NOMO-1 treated with DMSO at 0.1 percent for 48 hours (cell line): ENCODE measurements at regions not wholly inside any gene's neighbourhood (a gene's known extent, or its start where the extent isn't known, plus 50 kb on each side); places are given as distances from the start of the nearest gene placed in this dataset.

Experiments
- DNase-seq: peaks from one replicate; lab custom pipeline; 2025; ENCODE audit not compliant: unreplicated experiment; lab: John Stamatoyannopoulos, UW

DNA sequence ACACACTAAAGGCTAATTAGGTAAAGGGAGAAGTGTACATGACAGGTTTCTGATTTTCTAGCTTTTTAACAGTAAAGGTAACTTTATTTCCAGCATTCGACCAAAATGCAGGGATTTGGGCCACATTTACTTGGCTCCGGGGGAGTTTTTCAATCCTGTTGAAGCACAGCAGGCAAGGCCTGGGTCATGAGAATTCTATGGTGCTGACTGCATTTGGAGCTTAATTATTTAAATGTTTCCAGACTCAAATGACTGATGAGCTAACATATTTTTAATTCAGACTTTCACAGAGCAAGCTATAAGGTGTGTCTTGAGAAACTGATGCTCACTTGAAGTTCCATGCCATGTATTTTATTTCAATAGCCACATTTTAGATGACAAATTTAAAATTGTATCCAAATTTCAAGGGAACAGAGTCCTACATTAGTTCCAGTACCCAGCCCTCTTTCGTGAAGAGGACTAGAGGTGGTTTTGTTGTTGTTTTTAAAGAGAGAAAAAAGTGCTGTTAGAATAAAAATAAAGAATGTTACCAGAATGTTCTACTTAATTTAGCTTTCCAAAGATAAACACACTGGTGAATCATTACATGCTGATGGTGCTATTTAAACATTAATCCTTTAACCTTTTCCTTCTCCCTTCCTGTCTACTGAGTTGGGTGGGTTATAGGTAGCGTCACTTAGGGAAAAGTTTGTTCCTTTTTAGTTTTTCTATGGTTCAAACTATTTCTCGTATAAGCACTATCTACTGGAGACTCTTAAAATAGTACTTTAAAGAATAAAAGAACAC lies 82.3 kb upstream of the PHACTR2 start:
- DNase-seq: no peak

DNA sequence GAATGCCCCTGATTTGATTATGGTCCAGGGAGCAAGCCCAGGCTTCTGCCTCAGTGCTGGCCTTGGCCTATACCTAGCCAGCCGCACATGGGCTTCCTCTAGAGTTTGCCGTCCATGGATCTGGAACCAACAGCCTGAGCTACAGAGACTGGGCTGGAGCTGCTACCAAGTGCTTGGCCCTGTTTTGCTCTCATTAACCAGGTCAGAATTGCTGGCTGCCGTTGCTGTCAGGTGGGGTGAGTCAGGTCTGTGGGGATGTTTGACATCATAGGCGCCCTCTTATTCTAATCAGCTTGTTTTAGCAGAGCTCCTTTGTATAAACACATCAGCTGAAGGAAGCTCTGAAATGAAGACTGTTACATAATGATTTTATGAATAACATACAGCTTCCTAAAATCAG lies 83.1 kb upstream of the PHACTR2 start:
- DNase-seq: no peak

DNA sequence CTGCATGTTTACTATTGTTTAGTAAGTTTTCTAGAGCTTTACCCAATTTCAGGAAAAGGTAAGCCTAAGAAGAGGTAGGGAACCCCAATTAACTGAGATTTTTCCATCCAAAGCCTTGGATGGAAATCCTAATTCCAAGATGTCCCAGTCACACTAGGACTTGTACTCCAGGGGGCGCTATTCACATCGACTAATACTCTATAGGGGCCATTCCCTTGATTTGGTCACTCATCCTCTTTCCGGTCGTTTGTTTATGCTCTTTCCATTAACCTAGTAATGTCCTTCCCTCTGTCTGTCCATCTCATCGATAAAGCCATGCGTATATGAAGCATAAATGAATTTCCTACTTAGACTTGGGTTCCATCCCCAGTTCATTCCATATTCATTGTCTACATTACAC lies 80.8 kb upstream of the FUCA2 start:
- DNase-seq: no peak

GRCh38 chr6:143591441-143591840 lies 79.9 kb upstream of the FUCA2 start:
- no peak for DNase-seq

- no peak for DNase-seq
Observed at GRCh38 chr6:143589162-143589561, 77.6 kb upstream of the FUCA2 start.

GRCh38 chr6:143586557-143586956 lies 75.0 kb upstream of the FUCA2 start:
- DNase-seq: no peak

DNA sequence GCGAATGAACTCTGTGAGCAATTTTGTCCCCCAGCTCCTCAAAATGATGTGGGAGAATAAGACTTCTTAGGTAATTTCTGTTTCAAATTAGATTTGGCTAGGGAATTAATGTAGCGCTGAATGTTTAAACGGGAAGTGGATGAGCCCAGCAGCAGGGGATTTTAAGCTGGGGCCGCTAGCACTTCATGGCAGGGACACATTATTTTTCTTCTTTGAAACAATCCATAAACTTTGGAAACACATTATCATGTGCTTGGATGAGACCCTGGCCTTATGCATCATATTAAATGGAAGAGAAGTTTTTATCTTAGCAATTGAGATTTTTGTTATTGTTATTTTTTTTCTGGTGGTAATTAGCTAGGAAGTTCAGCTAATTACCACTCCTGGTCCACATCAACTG lies 74.2 kb upstream of the FUCA2 start:
- DNase-seq: no peak

DNA sequence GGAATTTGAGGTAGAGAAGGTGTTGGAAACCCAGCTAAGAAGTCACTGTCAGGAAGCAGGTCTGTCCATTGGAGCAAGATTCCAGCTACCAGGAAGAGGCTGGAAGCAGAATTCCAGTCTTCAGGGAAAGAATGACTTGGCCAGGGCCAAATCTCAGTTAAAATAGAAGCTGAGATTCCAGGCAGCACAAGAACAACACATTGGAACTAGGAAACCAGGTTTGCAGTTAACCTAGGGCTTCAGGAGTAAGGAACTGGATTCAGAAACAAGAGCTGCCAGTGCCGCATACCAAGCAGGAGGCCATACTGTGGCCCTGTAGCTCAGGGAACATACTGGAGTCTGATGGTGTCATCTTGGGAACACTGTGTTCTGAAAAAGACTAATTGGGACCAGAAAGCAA lies 73.7 kb upstream of the FUCA2 start:
- DNase-seq: no peak

DNA sequence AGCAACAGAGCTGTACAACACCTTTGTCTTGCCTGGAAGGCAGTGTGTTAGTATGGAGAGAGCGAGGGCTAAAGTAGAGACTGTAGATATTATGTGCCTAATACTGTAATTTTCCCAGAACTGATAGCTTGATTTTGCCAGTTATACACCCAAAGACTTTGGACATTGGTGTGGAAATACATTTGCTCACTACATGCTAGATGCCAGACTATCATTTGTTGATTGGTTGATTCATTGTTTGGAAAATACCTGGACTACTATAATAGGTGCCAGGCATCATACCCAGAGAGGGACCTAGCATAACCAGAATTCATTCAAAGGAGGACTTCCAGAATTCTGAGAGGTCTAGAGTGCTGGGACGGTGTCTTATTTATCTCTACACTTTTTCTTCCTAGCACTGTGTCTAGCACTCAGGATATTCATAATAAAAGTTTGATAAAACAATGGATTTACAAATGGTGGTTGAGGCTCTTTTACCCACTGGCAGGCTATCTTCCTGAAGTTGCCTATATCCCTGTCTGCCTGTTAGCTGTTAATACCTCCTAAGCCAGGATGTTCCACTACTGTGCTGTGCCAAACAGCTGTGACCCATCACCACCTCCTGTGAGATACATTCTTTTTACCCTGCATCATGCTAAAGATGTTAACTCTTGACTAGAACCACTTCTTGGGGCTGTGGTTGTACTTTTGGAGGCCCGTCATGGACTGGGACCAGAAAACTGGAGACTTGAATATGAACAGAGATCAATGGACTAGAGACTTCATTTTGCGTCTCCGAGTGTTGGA lies 72.2 kb upstream of the FUCA2 start:
- DNase-seq: no peak

- DNase-seq: no peak
Observed at GRCh38 chr6:143581835-143582480, 70.4 kb upstream of the FUCA2 start.

DNA sequence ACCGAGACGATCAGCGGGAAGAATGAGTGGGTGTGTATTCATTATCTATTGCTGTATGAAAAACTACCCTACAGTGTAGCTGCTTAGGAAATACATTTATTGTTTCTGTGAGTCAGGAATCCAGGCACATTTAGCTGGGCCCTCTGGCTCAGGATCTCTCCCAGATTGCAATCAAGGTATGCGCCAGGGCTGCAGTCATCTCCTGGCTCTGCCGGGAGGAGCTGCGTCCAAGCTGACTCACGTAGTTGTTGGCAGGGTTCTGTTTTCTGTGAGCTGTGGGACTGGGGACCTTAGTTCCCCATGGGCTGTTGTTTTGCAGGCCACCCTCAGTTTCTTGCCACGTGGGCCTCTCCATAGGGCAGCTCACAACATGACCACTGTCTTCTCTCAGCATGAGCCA lies 68.2 kb upstream of the FUCA2 start:
- DNase-seq: no peak

- no peak for DNase-seq
Observed at GRCh38 chr6:143578054-143578453, 66.5 kb upstream of the FUCA2 start.

DNA sequence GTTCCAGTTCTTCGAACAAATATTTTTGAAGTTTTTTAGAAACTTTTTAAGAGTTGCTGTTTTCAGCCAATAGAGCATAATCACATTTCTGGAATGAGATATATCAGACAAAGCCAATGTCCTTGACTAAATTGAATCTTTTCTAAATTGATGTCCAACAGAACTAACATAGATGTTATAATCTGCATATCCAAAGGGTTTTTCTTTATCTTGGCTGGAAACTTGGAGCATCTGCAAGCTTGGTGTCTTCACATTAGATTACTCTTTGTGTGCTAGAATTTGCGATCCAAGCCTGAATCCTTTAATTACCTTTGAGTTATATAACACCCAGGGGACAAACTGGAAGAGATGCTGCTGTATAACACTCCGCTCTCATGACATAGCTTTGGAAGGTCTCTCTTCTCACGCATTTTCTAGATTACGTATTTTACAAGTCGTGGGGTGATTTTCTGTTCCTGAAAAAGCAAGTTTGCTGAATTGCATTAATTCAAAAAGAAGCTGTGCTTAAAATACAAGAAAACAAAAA lies 64.4 kb upstream of the FUCA2 start:
- no peak for DNase-seq

- peak; percentile 84 for DNase-seq
Observed at GRCh38 chr6:143575440-143575839, 63.9 kb upstream of the FUCA2 start.

DNA sequence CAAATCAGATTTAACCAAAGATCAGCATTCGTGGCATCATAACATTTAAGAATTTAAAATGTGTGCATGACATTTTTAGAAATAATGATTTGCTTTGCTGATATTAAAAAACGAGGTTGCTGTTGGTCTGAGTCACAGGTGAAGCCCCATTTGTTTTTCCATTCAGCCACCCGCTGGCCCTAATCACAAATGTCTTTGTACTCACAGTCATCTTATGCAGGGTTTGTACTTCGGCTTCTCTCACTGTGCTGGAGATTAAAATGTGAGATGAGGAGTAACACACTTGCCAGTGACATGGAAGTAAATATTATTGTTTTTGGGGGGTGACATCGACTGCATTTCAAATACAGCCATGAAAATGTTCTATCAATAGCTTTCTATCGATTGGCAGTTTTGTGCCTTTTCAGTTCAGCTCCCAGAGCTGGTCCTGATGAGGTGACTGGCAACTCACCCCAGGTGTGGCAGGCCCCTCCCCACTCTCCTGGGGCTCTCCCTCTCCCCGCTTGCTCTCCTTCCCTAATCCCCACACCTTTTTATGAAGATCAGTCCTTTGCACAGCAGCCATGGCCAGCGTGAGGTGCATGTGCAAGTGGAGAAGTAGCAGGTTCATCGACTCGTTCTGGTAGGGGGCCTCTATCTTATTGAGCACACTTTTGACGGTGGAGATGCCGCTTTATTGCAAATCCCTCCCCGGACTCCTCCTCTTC lies 58.8 kb upstream of the FUCA2 start:
- DNase-seq: no peak

DNA sequence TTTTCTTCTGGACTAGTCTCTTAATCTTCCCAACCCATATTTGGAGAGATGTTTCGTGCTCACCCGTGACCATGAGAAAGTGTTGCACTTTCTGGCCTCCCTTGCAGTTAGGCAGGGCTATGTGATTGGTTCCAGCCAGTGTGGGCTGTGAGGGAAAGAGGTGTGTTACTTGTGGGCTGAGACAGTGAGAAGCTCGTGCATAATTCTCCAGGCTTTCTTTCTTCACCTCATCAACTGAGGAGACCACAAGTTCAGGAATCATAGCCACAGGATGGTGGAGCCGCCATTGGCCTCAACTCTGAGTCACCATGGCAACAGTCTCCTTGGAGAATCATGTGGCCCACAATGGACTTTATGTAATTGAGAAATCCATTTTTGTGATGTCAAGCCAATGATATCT lies 57.5 kb upstream of the FUCA2 start:
- DNase-seq: no peak

DNA sequence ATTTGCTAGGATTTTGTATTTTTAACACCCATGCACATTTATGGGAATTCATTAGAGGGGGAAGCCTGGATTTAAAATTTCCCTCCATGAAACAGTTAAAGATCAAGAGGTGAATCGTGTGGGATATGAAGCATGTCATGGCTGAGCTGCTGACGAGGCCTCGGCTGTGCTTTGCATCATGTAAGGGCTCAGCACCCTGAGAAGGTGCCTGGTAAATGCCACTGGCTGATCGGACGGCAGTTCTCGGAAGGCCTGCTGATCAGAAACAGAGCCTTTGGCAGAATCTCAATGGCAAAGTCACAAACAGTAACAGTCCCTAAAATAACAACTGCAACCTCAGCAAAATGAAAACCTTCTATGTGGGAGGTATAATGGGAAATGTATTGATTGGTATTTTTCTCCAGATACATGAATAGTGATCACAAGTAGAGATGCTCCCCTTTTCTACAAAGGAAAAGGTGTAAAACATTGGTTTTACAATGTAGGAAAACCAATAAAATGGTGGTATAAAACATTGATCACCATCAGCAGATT lies 53.0 kb upstream of the FUCA2 start:
- DNase-seq: no peak

DNA sequence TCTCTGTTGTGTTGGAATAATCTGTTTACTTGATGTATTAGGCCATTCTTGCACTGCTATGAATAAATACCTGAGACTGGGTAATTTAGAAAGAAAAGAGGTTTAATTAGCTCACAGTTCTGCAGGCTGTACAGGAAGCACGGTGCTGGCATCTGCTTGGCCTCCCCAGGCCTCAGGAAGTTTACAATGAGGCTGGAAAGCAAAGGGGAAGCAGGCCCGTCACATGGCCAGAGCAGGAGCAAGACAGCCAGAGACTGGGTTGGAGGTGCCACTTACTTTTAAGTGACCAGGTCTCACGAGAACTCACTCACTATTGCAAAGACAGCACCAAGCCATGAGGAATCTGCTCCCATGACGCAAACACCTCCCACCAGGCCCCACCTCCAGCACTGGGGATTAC lies 50.6 kb upstream of the FUCA2 start:
- DNase-seq: no peak
